H9 (cell line): ENCODE measurements at regions not wholly inside any gene's neighbourhood (a gene's known extent, or its start where the extent isn't known, plus 50 kb on each side); places are given as distances from the start of the nearest gene placed in this dataset.
A peak's percentile ranks its signal among the peaks of the same experiment; 100 is the strongest.

Experiments used
- DNase-seq: peaks from one replicate; pipeline ENCODE4 v3.0.0-alpha.2; 2017
- H2AFZ ChIP-seq: one replicate; pipeline ENCODE4 v1.6.1; 2013; ENCODE audit warnings: mild to moderate bottlenecking, low read length, control low read depth, moderate library complexity
- H2AK5ac ChIP-seq: 2 replicates; pipeline ENCODE4 v1.6.1; 2013; ENCODE audit warnings: low read length, control low read depth, mixed read lengths; ENCODE audit not compliant: insufficient read length
- H2BK120ac ChIP-seq: one replicate; pipeline ENCODE4 v1.6.1; 2013; ENCODE audit warnings: low read depth, mild to moderate bottlenecking, low read length, control low read depth, inconsistent platforms; ENCODE audit not compliant: poor library complexity, severe bottlenecking
- H2BK12ac ChIP-seq: 2 replicates; pipeline ENCODE4 v1.6.1; 2013; ENCODE audit warnings: low read length, control low read depth, mixed read lengths, low read depth; ENCODE audit not compliant: insufficient read length
- H2BK15ac ChIP-seq: 2 replicates; pipeline ENCODE4 v1.6.1; 2013; ENCODE audit warnings: low read depth, low read length, control low read depth
- H2BK20ac ChIP-seq: one replicate; pipeline ENCODE4 v1.6.1; 2013; ENCODE audit warnings: low read depth, mild to moderate bottlenecking, low read length, control low read depth, inconsistent platforms; ENCODE audit not compliant: poor library complexity, severe bottlenecking
- H2BK5ac ChIP-seq: 2 replicates; pipeline ENCODE4 v1.6.1; 2013; ENCODE audit warnings: low read length, control low read depth, mixed read lengths; ENCODE audit not compliant: insufficient read length
- H3K14ac ChIP-seq: 2 replicates; pipeline ENCODE4 v1.6.1; 2013; ENCODE audit warnings: low read length, control low read depth; ENCODE audit not compliant: insufficient read depth
- H3K18ac ChIP-seq: 2 replicates; pipeline ENCODE4 v1.6.1; 2013; ENCODE audit warnings: low read depth, mild to moderate bottlenecking, mixed read lengths, low read length, control low read depth; ENCODE audit not compliant: insufficient read length
- H3K23ac ChIP-seq: 2 replicates; pipeline ENCODE4 v1.6.1; 2013; ENCODE audit warnings: low read length, control low read depth, mixed read lengths, low read depth; ENCODE audit not compliant: insufficient read length
- H3K23me2 ChIP-seq: 2 replicates; pipeline ENCODE4 v1.6.1; 2013; ENCODE audit warnings: low read depth, mild to moderate bottlenecking, mixed read lengths, low read length, control low read depth; ENCODE audit not compliant: insufficient read length, poor library complexity, severe bottlenecking
- H3K27ac ChIP-seq: 2 replicates; pipeline ENCODE4 v1.5.1; 2013; ENCODE audit warnings: low read length, control low read depth, mixed read lengths, low read depth; ENCODE audit not compliant: insufficient read length
- H3K27me3 ChIP-seq: 2 replicates; pipeline ENCODE4 v1.6.1; 2013; ENCODE audit warnings: low read length, control low read depth, inconsistent platforms; ENCODE audit not compliant: insufficient read depth
- H3K4ac ChIP-seq: 2 replicates; pipeline ENCODE4 v1.6.1; 2013; ENCODE audit warnings: low read depth, mild to moderate bottlenecking, control low read depth, inconsistent platforms, low read length, moderate library complexity
- H3K4me1 ChIP-seq: 2 replicates; pipeline ENCODE4 v1.6.1; 2013; ENCODE audit warnings: low read length, control low read depth, inconsistent platforms; ENCODE audit not compliant: insufficient read depth
- H3K4me2 ChIP-seq: 2 replicates; pipeline ENCODE4 v1.6.1; 2013; ENCODE audit warnings: low read length, control low read depth, mixed read lengths; ENCODE audit not compliant: insufficient read length, insufficient read depth
- H3K56ac ChIP-seq: 2 replicates; pipeline ENCODE4 v1.6.1; 2013; ENCODE audit warnings: low read depth, mild to moderate bottlenecking, mixed read lengths, low read length, control low read depth; ENCODE audit not compliant: insufficient read length
- H3K79me1 ChIP-seq: 2 replicates; pipeline ENCODE4 v1.6.1; 2013; ENCODE audit warnings: low read depth, mild to moderate bottlenecking, moderate library complexity, low read length, control low read depth, inconsistent platforms; ENCODE audit not compliant: insufficient read depth, poor library complexity, severe bottlenecking
- H3K79me2 ChIP-seq: 2 replicates; pipeline ENCODE4 v1.6.1; 2013; ENCODE audit warnings: low read length, control low read depth, inconsistent platforms; ENCODE audit not compliant: insufficient read depth
- H3K9ac ChIP-seq: 2 replicates; pipeline ENCODE4 v1.6.1; 2013; ENCODE audit warnings: low read length, control low read depth, mixed read lengths; ENCODE audit not compliant: insufficient read length; ENCODE audit errors: extremely low read depth
- H3K9me3 ChIP-seq: one replicate; pipeline ENCODE4 v1.6.1; 2013; ENCODE audit warnings: low read depth, low read length, inconsistent platforms; ENCODE audit not compliant: control insufficient read depth
- H3T11ph ChIP-seq: one replicate; pipeline ENCODE4 v1.6.1; 2013; ENCODE audit warnings: mild to moderate bottlenecking, low read length, control low read depth, inconsistent platforms
- H4K20me1 ChIP-seq: one replicate; pipeline ENCODE4 v1.6.1; 2013; ENCODE audit not compliant: control insufficient read depth, insufficient read length, insufficient read depth
- H4K5ac ChIP-seq: 2 replicates; pipeline ENCODE4 v1.6.1; 2013; ENCODE audit warnings: low read depth, mild to moderate bottlenecking, mixed read lengths, low read length, control low read depth; ENCODE audit not compliant: insufficient read length
- H4K8ac ChIP-seq: replicated peaks from 2 replicates; pipeline ENCODE4 v1.6.1; 2013; ENCODE audit warnings: low read length, control low read depth, mixed read lengths, low read depth; ENCODE audit not compliant: insufficient read length
- H4K91ac ChIP-seq: 2 replicates; pipeline ENCODE4 v1.6.1; 2013; ENCODE audit warnings: low read depth, mild to moderate bottlenecking, moderate library complexity, mixed read lengths, low read length, control low read depth; ENCODE audit not compliant: insufficient read length
- H3K27ac Mint-ChIP-seq, 3 experiments: 2 replicates in 2 of 3; 3 replicates in 1 of 3; pipeline ENCODE4 v1.8.0; 2020 to 2021; ENCODE audit warnings: mixed read lengths in 3 of 3, mild to moderate bottlenecking in 1 of 3, moderate library complexity in 1 of 3
- H3K27me3 Mint-ChIP-seq: 2 replicates; pipeline ENCODE4 v1.8.0; 2021; ENCODE audit warnings: low read depth, mild to moderate bottlenecking, moderate library complexity, mixed read lengths
- H3K36me3 Mint-ChIP-seq, 3 experiments: 2 replicates in 2 of 3; 3 replicates in 1 of 3; pipeline ENCODE4 v1.8.0; 2020 to 2021; ENCODE audit warnings: low read depth in 3 of 3, mixed read lengths in 3 of 3; ENCODE audit not compliant: insufficient read depth in 1 of 3
- H3K4me1 Mint-ChIP-seq, 2 experiments: 2 replicates each; pipeline ENCODE4 v1.8.0; 2020; ENCODE audit warnings: mixed read lengths in 2 of 2
- H3K4me3 Mint-ChIP-seq, 2 experiments: 2 replicates in 1 of 2; 3 replicates in 1 of 2; pipeline ENCODE4 v1.8.0; 2020 to 2021; ENCODE audit warnings: mild to moderate bottlenecking in 2 of 2, mixed read lengths in 2 of 2, moderate library complexity in 1 of 2
- H3K9me3 Mint-ChIP-seq, 2 experiments: 2 replicates in 1 of 2; 3 replicates in 1 of 2; pipeline ENCODE4 v1.8.0; 2020; ENCODE audit warnings: mild to moderate bottlenecking in 2 of 2, mixed read lengths in 2 of 2, moderate library complexity in 1 of 2
- CTCF ChIP-seq: fragments of 200-600 bp; sonication (generic); conservative IDR thresholded peaks from 3 replicates; pipeline ENCODE4 v1.8.0; 2021; ENCODE audit warnings: antibody characterized with exemption, mild to moderate bottlenecking
- WGBS: extraction: QIAGEN DNeasy Blood & Tissue Kit; methylation state at CpG from one replicate; pipeline ENCODE4 v1.1.7; 2013; ENCODE audit warnings: missing lambda C conversion rate, low lambda C conversion rate, mixed read lengths; ENCODE audit not compliant: insufficient read length; ENCODE audit errors: extremely low coverage; 5-methylcytosine and 5-hydroxymethylcytosine counted together

GRCh38 chr20:16158090-16158975 lies 414.9 kb downstream of the KIF16B start:
- Histone ChIP-seq H3K23ac (no peak overlapping the region), H4K91ac (no peak overlapping the region), H3K9me3 (no peaks in the 10 kb centered on the region), H4K20me1 (no peaks in the 10 kb centered on the region), H2BK12ac (no peak overlapping the region), H3T11ph (no peak overlapping the region), H3K14ac (no peak overlapping the region), H3K23me2 (no peaks in the 10 kb centered on the region), H2AK5ac (no peak overlapping the region), H2BK5ac (no peak overlapping the region), H2AFZ (no peak overlapping the region), H3K4me2 (no peak overlapping the region), H4K8ac (no peak overlapping the region), H3K18ac (no peak overlapping the region), H3K27ac (no peak overlapping the region), H2BK20ac (no peak overlapping the region), H3K79me1 (no peaks in the 10 kb centered on the region), H3K4me1 (no peaks in the 10 kb centered on the region), H3K79me2 (no peaks in the 10 kb centered on the region), H2BK120ac (no peak overlapping the region), H3K4ac (no peak overlapping the region), H2BK15ac (no peak overlapping the region), H3K56ac (no peak overlapping the region), H3K27me3 (no peaks in the 10 kb centered on the region), H4K5ac (no peak overlapping the region), H3K9ac (no peak overlapping the region)
- no peak for TF ChIP-seq CTCF
- Mint-ChIP-seq H3K9me3 (peaks cover 6 to 10% of the 10 kb centered on the region in 2 experiments), H3K27me3 (no peaks in the 10 kb centered on the region), H3K27ac (peak overlapping the region in 1 of 3 experiments; percentile 63; a peak in 1 of 7 replicates), H3K4me1 (no peaks in the 10 kb centered on the region), H3K36me3 (peaks cover 0 to 10% (median 0%) of the 10 kb centered on the region in 3 experiments; a peak in 4 of 7 replicates), H3K4me3 (no peak overlapping the region)
- WGBS, result no CpG with 5 or more reads among the region's 11 CpGs
- no peak for DNase-seq
